Suprapubic skin (tissue), 3 donors: ENCODE measurements at regions not wholly inside any gene's neighbourhood (a gene's known extent, or its start where the extent isn't known, plus 50 kb on each side); places are given as distances from the start of the nearest gene placed in this dataset.

Source experiments
- EP300 ChIP-seq: sonication (generic); formaldehyde crosslinking; IDR thresholded peaks from one replicate; pipeline ENCODE4 v1.6.1; 2017; ENCODE audit warnings: antibody characterized with exemption
- TF ChIP-seq, protein P1 (sequence below), 2 donors: fragments of 200-600 bp in 1 of 2; fragments of 450-650 bp in 1 of 2; sonication (generic) in 1 of 2; IDR thresholded peaks; one replicate each; pipeline ENCODE4 v1.5.1; 2016 to 2019; ENCODE audit warnings: antibody characterized with exemption in 2 of 2, mild to moderate bottlenecking in 1 of 2, moderate library complexity in 1 of 2

DNA sequence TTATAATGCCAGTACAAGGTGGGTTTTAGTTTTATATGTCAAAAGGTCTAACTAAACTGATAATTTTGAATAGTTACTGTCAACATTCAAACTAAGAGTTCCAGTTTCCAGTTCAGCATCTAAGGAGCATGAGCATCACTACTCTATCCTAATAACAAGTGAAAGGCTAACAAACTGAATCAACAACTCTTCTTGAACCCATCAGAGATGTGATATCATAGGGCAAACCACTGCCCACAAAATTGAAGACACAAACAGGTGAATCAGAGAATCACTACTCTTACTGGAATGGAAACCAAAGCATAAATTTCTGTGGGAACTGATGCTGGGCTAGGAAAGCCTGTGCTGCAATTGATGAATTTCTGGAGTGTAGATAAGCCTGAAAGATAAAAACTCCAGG is 140.7 kb upstream of the GRIP1 start:
- no peak for TF ChIP-seq EP300
- TF ChIP-seq, protein P1, sequence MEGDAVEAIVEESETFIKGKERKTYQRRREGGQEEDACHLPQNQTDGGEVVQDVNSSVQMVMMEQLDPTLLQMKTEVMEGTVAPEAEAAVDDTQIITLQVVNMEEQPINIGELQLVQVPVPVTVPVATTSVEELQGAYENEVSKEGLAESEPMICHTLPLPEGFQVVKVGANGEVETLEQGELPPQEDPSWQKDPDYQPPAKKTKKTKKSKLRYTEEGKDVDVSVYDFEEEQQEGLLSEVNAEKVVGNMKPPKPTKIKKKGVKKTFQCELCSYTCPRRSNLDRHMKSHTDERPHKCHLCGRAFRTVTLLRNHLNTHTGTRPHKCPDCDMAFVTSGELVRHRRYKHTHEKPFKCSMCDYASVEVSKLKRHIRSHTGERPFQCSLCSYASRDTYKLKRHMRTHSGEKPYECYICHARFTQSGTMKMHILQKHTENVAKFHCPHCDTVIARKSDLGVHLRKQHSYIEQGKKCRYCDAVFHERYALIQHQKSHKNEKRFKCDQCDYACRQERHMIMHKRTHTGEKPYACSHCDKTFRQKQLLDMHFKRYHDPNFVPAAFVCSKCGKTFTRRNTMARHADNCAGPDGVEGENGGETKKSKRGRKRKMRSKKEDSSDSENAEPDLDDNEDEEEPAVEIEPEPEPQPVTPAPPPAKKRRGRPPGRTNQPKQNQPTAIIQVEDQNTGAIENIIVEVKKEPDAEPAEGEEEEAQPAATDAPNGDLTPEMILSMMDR (IDR thresholded peaks at IDR 0.05) = no peak
